ENCODE measurements at regions not wholly inside any gene's neighbourhood (a gene's known extent, or its start where the extent isn't known, plus 50 kb on each side); places are given as distances from the start of the nearest gene placed in this dataset.

DNA sequence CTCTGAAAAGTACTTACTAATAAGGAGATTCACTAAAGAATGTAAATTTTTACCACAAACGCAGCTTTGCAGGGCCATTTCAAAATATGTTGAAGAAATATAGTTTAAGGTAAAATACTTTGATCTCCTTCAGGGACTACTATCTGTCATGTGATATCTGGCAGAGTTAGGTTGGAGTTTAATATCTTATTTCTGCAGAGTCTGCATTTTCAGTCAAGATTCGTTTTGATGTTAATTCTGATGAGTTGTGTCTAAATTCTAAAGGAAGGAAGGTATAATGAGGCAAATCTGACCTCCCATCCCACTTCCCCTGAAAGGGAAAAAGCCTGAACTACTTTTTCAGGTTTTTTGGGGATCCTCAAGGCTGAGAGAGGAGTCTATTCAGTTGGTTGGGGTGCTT lies 123.9 kb upstream of the TECRL start:
- TF ChIP-seq, protein P1, sequence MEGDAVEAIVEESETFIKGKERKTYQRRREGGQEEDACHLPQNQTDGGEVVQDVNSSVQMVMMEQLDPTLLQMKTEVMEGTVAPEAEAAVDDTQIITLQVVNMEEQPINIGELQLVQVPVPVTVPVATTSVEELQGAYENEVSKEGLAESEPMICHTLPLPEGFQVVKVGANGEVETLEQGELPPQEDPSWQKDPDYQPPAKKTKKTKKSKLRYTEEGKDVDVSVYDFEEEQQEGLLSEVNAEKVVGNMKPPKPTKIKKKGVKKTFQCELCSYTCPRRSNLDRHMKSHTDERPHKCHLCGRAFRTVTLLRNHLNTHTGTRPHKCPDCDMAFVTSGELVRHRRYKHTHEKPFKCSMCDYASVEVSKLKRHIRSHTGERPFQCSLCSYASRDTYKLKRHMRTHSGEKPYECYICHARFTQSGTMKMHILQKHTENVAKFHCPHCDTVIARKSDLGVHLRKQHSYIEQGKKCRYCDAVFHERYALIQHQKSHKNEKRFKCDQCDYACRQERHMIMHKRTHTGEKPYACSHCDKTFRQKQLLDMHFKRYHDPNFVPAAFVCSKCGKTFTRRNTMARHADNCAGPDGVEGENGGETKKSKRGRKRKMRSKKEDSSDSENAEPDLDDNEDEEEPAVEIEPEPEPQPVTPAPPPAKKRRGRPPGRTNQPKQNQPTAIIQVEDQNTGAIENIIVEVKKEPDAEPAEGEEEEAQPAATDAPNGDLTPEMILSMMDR (conservative IDR thresholded peaks at IDR 0.05), result no peak
- no peak for TF ChIP-seq ZFX (IDR thresholded peaks at IDR 0.05)
